ENCODE measurements at regions not wholly inside any gene's neighbourhood (a gene's known extent, or its start where the extent isn't known, plus 50 kb on each side); places are given as distances from the start of the nearest gene placed in this dataset.

DNA sequence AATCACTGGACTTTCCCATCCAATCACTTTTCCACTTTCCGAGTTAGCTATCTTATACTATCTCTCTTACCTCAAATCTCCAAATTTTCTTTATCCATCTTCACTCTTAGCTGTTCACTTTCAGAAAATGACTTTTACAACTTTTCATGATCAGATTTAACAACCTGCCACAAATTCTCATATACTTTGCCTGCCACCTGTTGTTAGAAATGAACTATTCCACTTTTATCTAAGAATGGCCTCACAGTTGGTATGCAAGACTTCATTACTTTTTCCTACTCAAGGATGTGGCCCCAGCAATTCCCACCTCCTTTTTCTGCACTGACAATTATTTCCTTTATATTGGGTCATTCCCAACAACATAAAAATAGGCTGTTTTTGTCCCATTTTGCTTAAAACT lies 93.6 kb upstream of the DEPDC1 start:
- CTCF ChIA-PET: interaction anchor here (1.0 kb wide), 1 partner anchor 157 kb away, joined by 3 read pairs; no protein-coding TSS in a partner anchor
- WGBS (ENCODE audit: missing lambda C conversion rate): 19% methylated on average over 1 of the region's 1 CpG
- POLR2A ChIA-PET: no interaction called here
- Histone ChIP-seq H3K4me2 (no peak overlapping the region), H3K4me1 (no peaks in the 10 kb centered on the region), H3K4me3 (no peak overlapping the region), H3K27ac (no peak overlapping the region), H3K9me3 (no peaks in the 10 kb centered on the region)
- TF ChIP-seq NR3C1 (IDR thresholded peaks at IDR 0.05) (no peak), RNF2 (IDR thresholded peaks at IDR 0.05; ENCODE audit: borderline replicate concordance, low read depth) (no peak), FOSL2 (IDR thresholded peaks at IDR 0.05) (no peak), FOSL2 (CRISPR knock-in tag; IDR thresholded peaks at IDR 0.05) (no peak), ZSCAN20 (CRISPR knock-in tag; IDR thresholded peaks at IDR 0.05) (no peak), RARB (CRISPR knock-in tag; IDR thresholded peaks at IDR 0.05) (no peak), MAFK (IDR thresholded peaks at IDR 0.05; ENCODE audit: partially characterized antibody) (no peak), JUN (IDR thresholded peaks at IDR 0.05) (no peak), KDM5A (IDR thresholded peaks at IDR 0.05) (no peak), CHD2 (IDR thresholded peaks at IDR 0.05; ENCODE audit: low read length, partially characterized antibody) (no peak), PHF8 (IDR thresholded peaks at IDR 0.05; ENCODE audit: borderline replicate concordance, low read depth) (no peak), MAZ (IDR thresholded peaks at IDR 0.05; ENCODE audit: borderline replicate concordance, low read depth, low read length) (no peak)
- TF ChIP-seq, protein P1, sequence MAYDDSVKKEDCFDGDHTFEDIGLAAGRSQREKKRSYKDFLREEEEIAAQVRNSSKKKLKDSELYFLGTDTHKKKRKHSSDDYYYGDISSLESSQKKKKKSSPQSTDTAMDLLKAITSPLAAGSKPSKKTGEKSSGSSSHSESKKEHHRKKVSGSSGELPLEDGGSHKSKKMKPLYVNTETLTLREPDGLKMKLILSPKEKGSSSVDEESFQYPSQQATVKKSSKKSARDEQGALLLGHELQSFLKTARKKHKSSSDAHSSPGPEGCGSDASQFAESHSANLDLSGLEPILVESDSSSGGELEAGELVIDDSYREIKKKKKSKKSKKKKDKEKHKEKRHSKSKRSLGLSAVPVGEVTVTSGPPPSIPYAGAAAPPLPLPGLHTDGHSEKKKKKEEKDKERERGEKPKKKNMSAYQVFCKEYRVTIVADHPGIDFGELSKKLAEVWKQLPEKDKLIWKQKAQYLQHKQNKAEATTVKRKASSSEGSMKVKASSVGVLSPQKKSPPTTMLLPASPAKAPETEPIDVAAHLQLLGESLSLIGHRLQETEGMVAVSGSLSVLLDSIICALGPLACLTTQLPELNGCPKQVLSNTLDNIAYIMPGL (CRISPR knock-in tag; IDR thresholded peaks at IDR 0.05; ENCODE audit: borderline replicate concordance): no peak
- TF ChIP-seq, protein P2, sequence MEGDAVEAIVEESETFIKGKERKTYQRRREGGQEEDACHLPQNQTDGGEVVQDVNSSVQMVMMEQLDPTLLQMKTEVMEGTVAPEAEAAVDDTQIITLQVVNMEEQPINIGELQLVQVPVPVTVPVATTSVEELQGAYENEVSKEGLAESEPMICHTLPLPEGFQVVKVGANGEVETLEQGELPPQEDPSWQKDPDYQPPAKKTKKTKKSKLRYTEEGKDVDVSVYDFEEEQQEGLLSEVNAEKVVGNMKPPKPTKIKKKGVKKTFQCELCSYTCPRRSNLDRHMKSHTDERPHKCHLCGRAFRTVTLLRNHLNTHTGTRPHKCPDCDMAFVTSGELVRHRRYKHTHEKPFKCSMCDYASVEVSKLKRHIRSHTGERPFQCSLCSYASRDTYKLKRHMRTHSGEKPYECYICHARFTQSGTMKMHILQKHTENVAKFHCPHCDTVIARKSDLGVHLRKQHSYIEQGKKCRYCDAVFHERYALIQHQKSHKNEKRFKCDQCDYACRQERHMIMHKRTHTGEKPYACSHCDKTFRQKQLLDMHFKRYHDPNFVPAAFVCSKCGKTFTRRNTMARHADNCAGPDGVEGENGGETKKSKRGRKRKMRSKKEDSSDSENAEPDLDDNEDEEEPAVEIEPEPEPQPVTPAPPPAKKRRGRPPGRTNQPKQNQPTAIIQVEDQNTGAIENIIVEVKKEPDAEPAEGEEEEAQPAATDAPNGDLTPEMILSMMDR (IDR thresholded peaks at IDR 0.05): no peak
- TF ChIP-seq, protein P3, sequence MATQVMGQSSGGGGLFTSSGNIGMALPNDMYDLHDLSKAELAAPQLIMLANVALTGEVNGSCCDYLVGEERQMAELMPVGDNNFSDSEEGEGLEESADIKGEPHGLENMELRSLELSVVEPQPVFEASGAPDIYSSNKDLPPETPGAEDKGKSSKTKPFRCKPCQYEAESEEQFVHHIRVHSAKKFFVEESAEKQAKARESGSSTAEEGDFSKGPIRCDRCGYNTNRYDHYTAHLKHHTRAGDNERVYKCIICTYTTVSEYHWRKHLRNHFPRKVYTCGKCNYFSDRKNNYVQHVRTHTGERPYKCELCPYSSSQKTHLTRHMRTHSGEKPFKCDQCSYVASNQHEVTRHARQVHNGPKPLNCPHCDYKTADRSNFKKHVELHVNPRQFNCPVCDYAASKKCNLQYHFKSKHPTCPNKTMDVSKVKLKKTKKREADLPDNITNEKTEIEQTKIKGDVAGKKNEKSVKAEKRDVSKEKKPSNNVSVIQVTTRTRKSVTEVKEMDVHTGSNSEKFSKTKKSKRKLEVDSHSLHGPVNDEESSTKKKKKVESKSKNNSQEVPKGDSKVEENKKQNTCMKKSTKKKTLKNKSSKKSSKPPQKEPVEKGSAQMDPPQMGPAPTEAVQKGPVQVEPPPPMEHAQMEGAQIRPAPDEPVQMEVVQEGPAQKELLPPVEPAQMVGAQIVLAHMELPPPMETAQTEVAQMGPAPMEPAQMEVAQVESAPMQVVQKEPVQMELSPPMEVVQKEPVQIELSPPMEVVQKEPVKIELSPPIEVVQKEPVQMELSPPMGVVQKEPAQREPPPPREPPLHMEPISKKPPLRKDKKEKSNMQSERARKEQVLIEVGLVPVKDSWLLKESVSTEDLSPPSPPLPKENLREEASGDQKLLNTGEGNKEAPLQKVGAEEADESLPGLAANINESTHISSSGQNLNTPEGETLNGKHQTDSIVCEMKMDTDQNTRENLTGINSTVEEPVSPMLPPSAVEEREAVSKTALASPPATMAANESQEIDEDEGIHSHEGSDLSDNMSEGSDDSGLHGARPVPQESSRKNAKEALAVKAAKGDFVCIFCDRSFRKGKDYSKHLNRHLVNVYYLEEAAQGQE (IDR thresholded peaks at IDR 0.05): no peak
- TF ChIP-seq, protein P4, sequence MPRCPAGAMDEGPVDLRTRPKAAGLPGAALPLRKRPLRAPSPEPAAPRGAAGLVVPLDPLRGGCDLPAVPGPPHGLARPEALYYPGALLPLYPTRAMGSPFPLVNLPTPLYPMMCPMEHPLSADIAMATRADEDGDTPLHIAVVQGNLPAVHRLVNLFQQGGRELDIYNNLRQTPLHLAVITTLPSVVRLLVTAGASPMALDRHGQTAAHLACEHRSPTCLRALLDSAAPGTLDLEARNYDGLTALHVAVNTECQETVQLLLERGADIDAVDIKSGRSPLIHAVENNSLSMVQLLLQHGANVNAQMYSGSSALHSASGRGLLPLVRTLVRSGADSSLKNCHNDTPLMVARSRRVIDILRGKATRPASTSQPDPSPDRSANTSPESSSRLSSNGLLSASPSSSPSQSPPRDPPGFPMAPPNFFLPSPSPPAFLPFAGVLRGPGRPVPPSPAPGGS (IDR thresholded peaks at IDR 0.05): no peak
- TF ChIP-seq, protein P5, sequence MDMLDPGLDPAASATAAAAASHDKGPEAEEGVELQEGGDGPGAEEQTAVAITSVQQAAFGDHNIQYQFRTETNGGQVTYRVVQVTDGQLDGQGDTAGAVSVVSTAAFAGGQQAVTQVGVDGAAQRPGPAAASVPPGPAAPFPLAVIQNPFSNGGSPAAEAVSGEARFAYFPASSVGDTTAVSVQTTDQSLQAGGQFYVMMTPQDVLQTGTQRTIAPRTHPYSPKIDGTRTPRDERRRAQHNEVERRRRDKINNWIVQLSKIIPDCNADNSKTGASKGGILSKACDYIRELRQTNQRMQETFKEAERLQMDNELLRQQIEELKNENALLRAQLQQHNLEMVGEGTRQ (IDR thresholded peaks at IDR 0.05): no peak
- FAIRE-seq (no peak), ATAC-seq (no peak), DNase-seq (ENCODE audit: low read depth in 1 of 2, low spot score in 1 of 2) (no peak)

DNA sequence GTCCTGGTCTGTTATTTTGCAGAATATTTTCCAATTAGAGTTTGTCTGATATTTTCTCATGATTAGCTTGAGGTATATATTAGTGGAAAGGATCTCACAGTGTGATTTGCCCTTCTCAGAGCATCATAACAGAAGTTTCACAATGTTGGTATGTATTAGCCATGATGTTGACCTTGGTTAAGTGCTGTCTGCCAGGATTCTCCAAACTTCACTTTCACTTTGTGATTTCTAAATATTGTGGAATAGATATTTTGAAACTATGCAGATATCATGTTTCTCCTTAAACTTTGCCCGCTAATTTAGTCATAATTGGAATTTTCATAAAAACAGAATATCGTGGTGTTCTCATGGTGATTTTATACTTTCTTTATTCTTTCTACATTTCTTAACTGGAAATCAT lies 98.0 kb upstream of the DEPDC1 start:
- TF ChIP-seq JUNB (IDR thresholded peaks at IDR 0.05): no peak
- TF ChIP-seq, protein P6, sequence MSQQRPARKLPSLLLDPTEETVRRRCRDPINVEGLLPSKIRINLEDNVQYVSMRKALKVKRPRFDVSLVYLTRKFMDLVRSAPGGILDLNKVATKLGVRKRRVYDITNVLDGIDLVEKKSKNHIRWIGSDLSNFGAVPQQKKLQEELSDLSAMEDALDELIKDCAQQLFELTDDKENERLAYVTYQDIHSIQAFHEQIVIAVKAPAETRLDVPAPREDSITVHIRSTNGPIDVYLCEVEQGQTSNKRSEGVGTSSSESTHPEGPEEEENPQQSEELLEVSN (IDR thresholded peaks at IDR 0.05; ENCODE audit: borderline replicate concordance, low read depth): no peak
- no peak for TF ChIP-seq RFX5 (IDR thresholded peaks at IDR 0.05)
- TF ChIP-seq TFCP2L1 (CRISPR knock-in tag; IDR thresholded peaks at IDR 0.05): no peak
- no peak for TF ChIP-seq RAD21 (conservative IDR thresholded peaks at IDR 0.05 in 1 of 2, IDR thresholded peaks at IDR 0.05 in 1 of 2)
- no peak for TF ChIP-seq MAFK (IDR thresholded peaks at IDR 0.05; ENCODE audit: partially characterized antibody)
- TF ChIP-seq, protein P7, sequence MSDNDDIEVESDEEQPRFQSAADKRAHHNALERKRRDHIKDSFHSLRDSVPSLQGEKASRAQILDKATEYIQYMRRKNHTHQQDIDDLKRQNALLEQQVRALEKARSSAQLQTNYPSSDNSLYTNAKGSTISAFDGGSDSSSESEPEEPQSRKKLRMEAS (IDR thresholded peaks at IDR 0.05): no peak
- TF ChIP-seq, protein P5 (IDR thresholded peaks at IDR 0.05): no peak
- TF ChIP-seq BHLHE40 (IDR thresholded peaks at IDR 0.05; ENCODE audit: low read depth, low read length): no peak
- no peak for TF ChIP-seq CHD2 (IDR thresholded peaks at IDR 0.05; ENCODE audit: low read length, partially characterized antibody)
- no peak for TF ChIP-seq PHF8 (IDR thresholded peaks at IDR 0.05; ENCODE audit: borderline replicate concordance, low read depth)
- TF ChIP-seq SMC3 (IDR thresholded peaks at IDR 0.05): no peak
- no peak for TF ChIP-seq ZSCAN20 (CRISPR knock-in tag; IDR thresholded peaks at IDR 0.05)
- TF ChIP-seq FOXS1 (CRISPR knock-in tag; IDR thresholded peaks at IDR 0.05): no peak
- DNase-seq (ENCODE audit: low read depth in 1 of 2, low spot score in 1 of 2): no peak
- CTCF ChIA-PET: no interaction called here
- Histone ChIP-seq H3K27ac (no peak overlapping the region), H3K9me3 (no peaks in the 10 kb centered on the region), H3K4me3 (no peak overlapping the region), H3K4me2 (no peak overlapping the region), H3K4me1 (no peaks in the 10 kb centered on the region)
- POLR2A ChIA-PET: no interaction called here
- FAIRE-seq: no peak
- WGBS (ENCODE audit: missing lambda C conversion rate): 2% methylated on average over 2 of the region's 2 CpGs
- no peak for ATAC-seq

All from A549 (cell line).